Suprapubic skin (tissue), 3 donors: ENCODE measurements at regions not wholly inside any gene's neighbourhood (a gene's known extent, or its start where the extent isn't known, plus 50 kb on each side); places are given as distances from the start of the nearest gene placed in this dataset.

Source experiments
- EP300 ChIP-seq: sonication (generic); formaldehyde crosslinking; IDR thresholded peaks from one replicate; pipeline ENCODE4 v1.6.1; 2017; ENCODE audit warnings: antibody characterized with exemption
- POLR2A ChIP-seq, 2 donors: fragments of 450-650 bp; IDR thresholded peaks; one replicate each; pipeline ENCODE4 v1.6.1; 2017; ENCODE audit warnings: antibody characterized with exemption in 2 of 2, mild to moderate bottlenecking in 2 of 2, moderate library complexity in 2 of 2
- TF ChIP-seq, protein P1 (sequence below), 2 donors: fragments of 200-600 bp in 1 of 2; fragments of 450-650 bp in 1 of 2; sonication (generic) in 1 of 2; IDR thresholded peaks; one replicate each; pipeline ENCODE4 v1.5.1; 2016 to 2019; ENCODE audit warnings: antibody characterized with exemption in 2 of 2, mild to moderate bottlenecking in 1 of 2, moderate library complexity in 1 of 2

DNA sequence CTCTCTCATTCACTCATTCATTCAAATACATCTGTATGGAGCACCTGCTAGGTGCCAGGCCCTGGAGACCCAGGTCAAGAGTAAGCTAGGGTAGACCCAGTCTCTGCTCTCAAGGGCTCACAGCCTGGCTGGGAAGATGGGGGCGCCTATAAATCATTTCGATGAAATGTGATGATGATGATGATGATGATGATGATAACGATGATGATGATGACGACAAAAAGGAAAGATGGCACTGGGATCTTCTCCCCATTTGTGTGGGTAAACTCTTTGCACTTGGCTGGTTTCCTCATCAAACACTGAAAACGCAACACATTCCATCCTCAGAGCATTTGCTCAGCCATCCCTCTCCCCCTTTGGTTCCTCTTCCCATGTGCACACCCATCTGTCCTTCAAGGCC lies 188.0 kb upstream of the CDYL start:
- TF ChIP-seq, protein P1, sequence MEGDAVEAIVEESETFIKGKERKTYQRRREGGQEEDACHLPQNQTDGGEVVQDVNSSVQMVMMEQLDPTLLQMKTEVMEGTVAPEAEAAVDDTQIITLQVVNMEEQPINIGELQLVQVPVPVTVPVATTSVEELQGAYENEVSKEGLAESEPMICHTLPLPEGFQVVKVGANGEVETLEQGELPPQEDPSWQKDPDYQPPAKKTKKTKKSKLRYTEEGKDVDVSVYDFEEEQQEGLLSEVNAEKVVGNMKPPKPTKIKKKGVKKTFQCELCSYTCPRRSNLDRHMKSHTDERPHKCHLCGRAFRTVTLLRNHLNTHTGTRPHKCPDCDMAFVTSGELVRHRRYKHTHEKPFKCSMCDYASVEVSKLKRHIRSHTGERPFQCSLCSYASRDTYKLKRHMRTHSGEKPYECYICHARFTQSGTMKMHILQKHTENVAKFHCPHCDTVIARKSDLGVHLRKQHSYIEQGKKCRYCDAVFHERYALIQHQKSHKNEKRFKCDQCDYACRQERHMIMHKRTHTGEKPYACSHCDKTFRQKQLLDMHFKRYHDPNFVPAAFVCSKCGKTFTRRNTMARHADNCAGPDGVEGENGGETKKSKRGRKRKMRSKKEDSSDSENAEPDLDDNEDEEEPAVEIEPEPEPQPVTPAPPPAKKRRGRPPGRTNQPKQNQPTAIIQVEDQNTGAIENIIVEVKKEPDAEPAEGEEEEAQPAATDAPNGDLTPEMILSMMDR (IDR thresholded peaks at IDR 0.05) = no peak
- TF ChIP-seq EP300 = no peak
- TF ChIP-seq POLR2A (IDR thresholded peaks at IDR 0.05) = no peak
